ENCODE measurements at regions not wholly inside any gene's neighbourhood (a gene's known extent, or its start where the extent isn't known, plus 50 kb on each side); places are given as distances from the start of the nearest gene placed in this dataset.
A peak's percentile ranks its signal among the peaks of the same experiment; 100 is the strongest.

- Histone ChIP-seq H3K4me1 (ENCODE audit: control insufficient read depth, insufficient read depth, low read length) (peaks cover 53% of the 10 kb centered on the region), H3K27me3 (replicated peaks in 1 of 2; ENCODE audit: control insufficient read depth in 2 of 2, insufficient read depth in 2 of 2, low read length in 1 of 2) (no peaks in the 10 kb centered on the region), H2AFZ (ENCODE audit: control insufficient read depth, low read depth, low read length) (no peak overlapping the region), H3K4me2 (ENCODE audit: control insufficient read depth, insufficient read depth) (peak overlapping the region; percentile 51; the same call in 1 of the 2 replicates), H3K9ac (ENCODE audit: control insufficient read depth, insufficient read depth, low read length) (no peak overlapping the region), H3K4me3 (no peak overlapping the region), H3K36me3 (ENCODE audit: control insufficient read depth in 2 of 2, insufficient read depth in 2 of 2, low read length in 1 of 2) (no peaks in the 10 kb centered on the region), H3K9me3 (replicated peaks; ENCODE audit: control insufficient read depth, insufficient read depth, low read length) (peaks cover 24% of the 10 kb centered on the region; the same call in 2 of the 3 replicates), H4K20me1 (ENCODE audit: control insufficient read depth, insufficient read depth) (no peaks in the 10 kb centered on the region), H3K27ac (ENCODE audit: control insufficient read depth, insufficient read depth) (peak overlapping the region; percentile 25; the same call in 1 of the 2 replicates), H3K79me2 (ENCODE audit: control insufficient read depth, insufficient read depth, low read length) (no peaks in the 10 kb centered on the region)
- ATAC-seq: peak; percentile 90
- ChIA-PET RAD21 (ENCODE audit: unreplicated experiment) (no interaction called here), CTCF (interaction anchor here (1.2 kb wide), 1 partner anchor 8 kb away, joined by 3 read pairs; no protein-coding TSS in a partner anchor), POLR2A (no interaction called here), SMC1A (ENCODE audit: uncharacterized antibody, unreplicated experiment) (interaction anchor here (1.0 kb wide), 1 partner anchor 96 kb away, joined by 3 read pairs; no protein-coding TSS in a partner anchor)
- intact Hi-C loops (cut with micrococcal nuclease; ENCODE audit: unreplicated experiment): loop anchor here (5.0 kb wide), 1 partner anchor 195 kb away; the partner anchor contains the start of gene DYRK2
- FAIRE-seq: peak; percentile 18
- 0% methylated on average over 7 of the region's 7 CpGs for WGBS (ENCODE audit: insufficient coverage, insufficient replicate concordance, low lambda C conversion rate, missing lambda C conversion rate)
- BruUV-seq (replicated peaks): no TSS peak
- DNase-seq (ENCODE audit: low read depth, low spot score): peak; percentile 96
- in situ Hi-C loops (cut with MboI): no loop called here
- TF ChIP-seq TCF12 (IDR thresholded peaks at IDR 0.05; ENCODE audit: low read depth, low read length) (peak; percentile 78), TCF3 (IDR thresholded peaks at IDR 0.05; ENCODE audit: borderline replicate concordance, insufficient read depth, low read depth, low read length) (peak; percentile 83), IRF3 (IDR thresholded peaks at IDR 0.05) (no peak), ATF7 (IDR thresholded peaks at IDR 0.05; ENCODE audit: low read depth) (peak; percentile 71), NRF1 (conservative IDR thresholded peaks at IDR 0.05; ENCODE audit: low read depth, low read length) (no peak), RUNX3 (IDR thresholded peaks at IDR 0.05; ENCODE audit: low read length) (peak; percentile 100), PAX8 (IDR thresholded peaks at IDR 0.05) (no peak), NR2C1 (IDR thresholded peaks at IDR 0.05) (no peak), NFIC (IDR thresholded peaks at IDR 0.05; ENCODE audit: low read depth, low read length) (peak; percentile 98), FOXM1 (IDR thresholded peaks at IDR 0.05; ENCODE audit: low read depth, low read length) (peak; percentile 97), YBX1 (IDR thresholded peaks at IDR 0.05) (no peak), RELA (IDR thresholded peaks at IDR 0.05; ENCODE audit: borderline replicate concordance, partially characterized antibody) (no peak), STAT3 (IDR thresholded peaks at IDR 0.05; ENCODE audit: low read depth, low read length) (no peak), ATF3 (IDR thresholded peaks at IDR 0.05; ENCODE audit: borderline replicate concordance, extremely low read depth, low read depth, low read length) (no peak), PRDM15 (CRISPR knock-in tag; IDR thresholded peaks at IDR 0.05) (no peak), MXI1 (IDR thresholded peaks at IDR 0.05; ENCODE audit: low read depth, low read length) (no peak)
Observed at GRCh38 chr12:67452119-67452805, 183.1 kb downstream of the CAND1 start.

Data from GM12878 (cell line).